Thyroid gland (tissue), 4 donors: ENCODE measurements at regions not wholly inside any gene's neighbourhood (a gene's known extent, or its start where the extent isn't known, plus 50 kb on each side); places are given as distances from the start of the nearest gene placed in this dataset.

ENCODE experiments used
- DNase-seq, 2 donors: peaks; one replicate each; pipeline ENCODE4 v3.0.0-alpha.2; 2019
- H3K27ac ChIP-seq, 3 donors: fragments of 200-600 bp; sonication (generic); 1 replicate in 2 of 3; 2 replicates in 1 of 3; pipeline ENCODE4 v1.5.1; 2016 to 2019; ENCODE audit warnings: mild to moderate bottlenecking in 1 of 3, moderate library complexity in 1 of 3
- H3K27me3 ChIP-seq: fragments of 200-600 bp; sonication (generic); one replicate; pipeline ENCODE4 v1.5.1; 2019
- H3K36me3 ChIP-seq, 2 donors: fragments of 200-600 bp; sonication (generic); one replicate each; pipeline ENCODE4 v1.5.1; 2016 to 2019
- H3K4me1 ChIP-seq, 2 donors: fragments of 200-600 bp; sonication (generic); one replicate each; pipeline ENCODE4 v1.5.1; 2017 to 2019
- H3K4me3 ChIP-seq, 3 donors: fragments of 200-600 bp; sonication (generic); replicated peaks in 1 of 3; 1 replicate in 2 of 3; 2 replicates in 1 of 3; pipeline ENCODE4 v1.5.1; 2016; ENCODE audit warnings: mild to moderate bottlenecking in 1 of 3
- H3K9me3 ChIP-seq: fragments of 200-600 bp; sonication (generic); one replicate; pipeline ENCODE4 v1.5.1; 2017
- CTCF ChIP-seq, 6 experiments: fragments of 200-600 bp in 3 of 6; fragments of 450-650 bp in 3 of 6; sonication (generic) in 3 of 6; IDR thresholded peaks; one replicate each; pipeline ENCODE4 v1.5.1; 2016 to 2019; ENCODE audit warnings: antibody characterized with exemption in 6 of 6, mild to moderate bottlenecking in 2 of 6, inconsistent platforms in 1 of 6, moderate library complexity in 1 of 6
- POLR2A ChIP-seq, 2 donors: fragments of 450-650 bp; IDR thresholded peaks; one replicate each; pipeline ENCODE4 v1.6.1; 2017; ENCODE audit warnings: antibody characterized with exemption in 2 of 2, mild to moderate bottlenecking in 2 of 2, moderate library complexity in 1 of 2
- WGBS, 2 donors: methylation state at CpG; one replicate each; pipeline ENCODE4 v1.1.5; 2017; 5-methylcytosine and 5-hydroxymethylcytosine counted together
- intact Hi-C: fragments of 100-400 bp; cut with DNase I; formaldehyde crosslinking; loops from one replicate; pipeline ENCODE4 v1.15.1; 2023

- peak; percentile 98 for DNase-seq
- Histone ChIP-seq H3K4me3 (no peak overlapping the region), H3K27ac (peak overlapping the region; percentile 48 to 80 (median 52)), H3K36me3 (no peaks in the 10 kb centered on the region), H3K9me3 (no peaks in the 10 kb centered on the region), H3K4me1 (peaks cover 34 to 47% of the 10 kb centered on the region in 2 donors), H3K27me3 (no peaks in the 10 kb centered on the region)
- intact Hi-C loops = no loop called here
- TF ChIP-seq CTCF (IDR thresholded peaks at IDR 0.05) (no peak), POLR2A (IDR thresholded peaks at IDR 0.05) (peak in 1 of 2 donors; percentile 3)
- WGBS, 2 donors = 46 to 51% methylated on average over 12 of the region's 12 CpGs
Measured at GRCh38 chr20:24746351-24746685, 202.8 kb upstream of the CST7 start.

- TF ChIP-seq CTCF (IDR thresholded peaks at IDR 0.05) = no peak
- TF ChIP-seq POLR2A (IDR thresholded peaks at IDR 0.05) = no peak
Measured at GRCh38 chr20:24747010-24747712, 201.9 kb upstream of the CST7 start.

GRCh38 chr20:24747881-24748595, 201.0 kb upstream of the CST7 start:
- H3K4me1 ChIP-seq = peaks cover 34 to 37% of the 10 kb centered on the region in 2 donors
- no peaks in the 10 kb centered on the region for H3K36me3 ChIP-seq
- intact Hi-C loops = no loop called here
- TF ChIP-seq POLR2A (IDR thresholded peaks at IDR 0.05) = no peak
- no peak for TF ChIP-seq CTCF (IDR thresholded peaks at IDR 0.05)
- 29 to 39% methylated on average over 5 of the region's 5 CpGs for WGBS, 2 donors
- peak; percentile 85 for DNase-seq
- no peaks in the 10 kb centered on the region for H3K9me3 ChIP-seq
- no peak overlapping the region for H3K4me3 ChIP-seq
- H3K27me3 ChIP-seq = no peaks in the 10 kb centered on the region
- H3K27ac ChIP-seq = peak overlapping the region; percentile 52 to 80 (median 63)

More at GRCh38 chr20:24747010-24747712, 201.9 kb upstream of the CST7 start:
- intact Hi-C loops = no loop called here
- H3K27ac ChIP-seq = peak overlapping the region; percentile 52 to 80 (median 63)
- no peaks in the 10 kb centered on the region for H3K27me3 ChIP-seq
- no peaks in the 10 kb centered on the region for H3K36me3 ChIP-seq
- WGBS, 2 donors = 72 to 75% methylated on average over 10 of the region's 10 CpGs
- peaks cover 34 to 43% of the 10 kb centered on the region in 2 donors for H3K4me1 ChIP-seq
- no peak overlapping the region for H3K4me3 ChIP-seq
- no peaks in the 10 kb centered on the region for H3K9me3 ChIP-seq
- DNase-seq = peak in 1 of 2 donors; percentile 20

- no peak for DNase-seq
- peaks cover 32 to 42% of the 10 kb centered on the region in 2 donors for H3K4me1 ChIP-seq
- no peaks in the 10 kb centered on the region for H3K36me3 ChIP-seq
- WGBS, 2 donors = 94 to 100% methylated on average over 4 of the region's 4 CpGs
- no peaks in the 10 kb centered on the region for H3K27me3 ChIP-seq
- no peak overlapping the region for H3K27ac ChIP-seq
- intact Hi-C loops = no loop called here
- no peaks in the 10 kb centered on the region for H3K9me3 ChIP-seq
- no peak overlapping the region for H3K4me3 ChIP-seq
- no peak for TF ChIP-seq CTCF (IDR thresholded peaks at IDR 0.05)
- TF ChIP-seq POLR2A (IDR thresholded peaks at IDR 0.05) = no peak
Measured at GRCh38 chr20:24751551-24751950, 197.5 kb upstream of the CST7 start.

- TF ChIP-seq POLR2A (IDR thresholded peaks at IDR 0.05) (no peak), CTCF (IDR thresholded peaks at IDR 0.05) (no peak)
- H3K9me3 ChIP-seq = no peaks in the 10 kb centered on the region
- intact Hi-C loops = no loop called here
- no peak overlapping the region for H3K27ac ChIP-seq
- 93 to 100% methylated on average over 5 to 6 of the region's 6 CpGs for WGBS, 2 donors
- DNase-seq = no peak
- no peaks in the 10 kb centered on the region for H3K36me3 ChIP-seq
- no peaks in the 10 kb centered on the region for H3K27me3 ChIP-seq
- peaks cover 22 to 34% of the 10 kb centered on the region in 2 donors for H3K4me1 ChIP-seq
- H3K4me3 ChIP-seq = no peak overlapping the region
Measured at GRCh38 chr20:24752612-24753011, 196.5 kb upstream of the CST7 start.
